ENCODE measurements at regions not wholly inside any gene's neighbourhood (a gene's known extent, or its start where the extent isn't known, plus 50 kb on each side); places are given as distances from the start of the nearest gene placed in this dataset.

DNA sequence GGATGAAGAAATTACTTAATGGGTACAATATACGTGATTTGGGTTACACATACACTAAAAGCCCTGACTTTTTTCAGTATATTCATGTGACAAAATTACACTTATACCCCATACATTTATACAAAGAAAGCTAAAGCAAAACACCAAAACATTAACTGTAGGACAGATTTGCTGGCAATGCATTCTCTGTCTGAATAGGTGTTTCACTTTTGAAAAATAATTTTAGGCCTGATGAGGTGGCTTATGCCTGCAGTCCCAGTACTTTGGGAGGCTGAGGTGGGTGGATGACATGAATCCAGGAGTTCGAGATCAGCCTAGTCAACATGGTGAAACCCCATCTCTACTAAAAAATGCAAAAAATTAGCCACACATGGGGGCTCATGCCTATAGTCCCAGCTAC, 301.5 kb upstream of the FAM98A start:
- no peak overlapping the region for H2AFZ ChIP-seq (ENCODE audit: low read depth, low read length)
- TF ChIP-seq, protein P1, sequence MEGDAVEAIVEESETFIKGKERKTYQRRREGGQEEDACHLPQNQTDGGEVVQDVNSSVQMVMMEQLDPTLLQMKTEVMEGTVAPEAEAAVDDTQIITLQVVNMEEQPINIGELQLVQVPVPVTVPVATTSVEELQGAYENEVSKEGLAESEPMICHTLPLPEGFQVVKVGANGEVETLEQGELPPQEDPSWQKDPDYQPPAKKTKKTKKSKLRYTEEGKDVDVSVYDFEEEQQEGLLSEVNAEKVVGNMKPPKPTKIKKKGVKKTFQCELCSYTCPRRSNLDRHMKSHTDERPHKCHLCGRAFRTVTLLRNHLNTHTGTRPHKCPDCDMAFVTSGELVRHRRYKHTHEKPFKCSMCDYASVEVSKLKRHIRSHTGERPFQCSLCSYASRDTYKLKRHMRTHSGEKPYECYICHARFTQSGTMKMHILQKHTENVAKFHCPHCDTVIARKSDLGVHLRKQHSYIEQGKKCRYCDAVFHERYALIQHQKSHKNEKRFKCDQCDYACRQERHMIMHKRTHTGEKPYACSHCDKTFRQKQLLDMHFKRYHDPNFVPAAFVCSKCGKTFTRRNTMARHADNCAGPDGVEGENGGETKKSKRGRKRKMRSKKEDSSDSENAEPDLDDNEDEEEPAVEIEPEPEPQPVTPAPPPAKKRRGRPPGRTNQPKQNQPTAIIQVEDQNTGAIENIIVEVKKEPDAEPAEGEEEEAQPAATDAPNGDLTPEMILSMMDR (IDR thresholded peaks at IDR 0.05; ENCODE audit: low read depth, low read length): no peak
- no peak for TF ChIP-seq EZH2phosphoT487 (IDR thresholded peaks at IDR 0.05; ENCODE audit: low read depth)
- no peaks in the 10 kb centered on the region for H3K79me2 ChIP-seq (ENCODE audit: low read length)
- no peak overlapping the region for H3K4me2 ChIP-seq (ENCODE audit: low read length)
- H3K27ac ChIP-seq (ENCODE audit: low read length): no peak overlapping the region
- H3K4me3 ChIP-seq (ENCODE audit: low read length): no peak overlapping the region
- H3K27me3 ChIP-seq (ENCODE audit: low read depth, low read length): no peaks in the 10 kb centered on the region
- H4K20me1 ChIP-seq (ENCODE audit: insufficient read depth, low read length): no peaks in the 10 kb centered on the region
- H3K9me3 ChIP-seq (ENCODE audit: insufficient read depth, low read length): no peaks in the 10 kb centered on the region
- H3K4me1 ChIP-seq (ENCODE audit: low read length): no peaks in the 10 kb centered on the region
- H3K36me3 ChIP-seq (replicated peaks; ENCODE audit: low read depth, low read length): no peaks in the 10 kb centered on the region
- no peak overlapping the region for H3K9ac ChIP-seq (ENCODE audit: low read length)

DNA sequence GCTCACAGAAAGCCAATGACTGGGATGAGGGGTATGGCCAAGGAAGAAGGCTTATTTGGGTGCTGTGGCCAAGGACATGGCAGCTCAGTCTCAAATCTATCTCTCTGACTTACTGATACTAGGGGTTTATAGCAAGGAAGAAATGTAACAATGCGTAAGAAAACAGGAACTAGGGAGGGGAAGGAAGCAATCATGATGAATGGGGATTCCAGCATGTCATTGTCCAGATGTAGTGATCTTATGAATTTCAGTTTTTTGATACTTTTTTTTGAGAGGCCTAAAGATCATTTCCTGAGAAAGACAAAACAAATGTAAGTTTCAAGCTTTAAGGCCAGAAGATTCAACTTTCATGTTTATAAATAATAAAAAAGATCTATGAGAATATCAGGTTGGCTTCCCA, 298.6 kb upstream of the FAM98A start:
- no peak overlapping the region for H3K4me3 ChIP-seq (ENCODE audit: low read length)
- H3K9ac ChIP-seq (ENCODE audit: low read length): no peak overlapping the region
- H2AFZ ChIP-seq (ENCODE audit: low read depth, low read length): no peak overlapping the region
- no peak overlapping the region for H3K4me2 ChIP-seq (ENCODE audit: low read length)
- no peaks in the 10 kb centered on the region for H3K27me3 ChIP-seq (ENCODE audit: low read depth, low read length)
- H3K9me3 ChIP-seq (ENCODE audit: insufficient read depth, low read length): no peaks in the 10 kb centered on the region
- no peaks in the 10 kb centered on the region for H3K79me2 ChIP-seq (ENCODE audit: low read length)
- no peak for TF ChIP-seq EZH2phosphoT487 (IDR thresholded peaks at IDR 0.05; ENCODE audit: low read depth)
- TF ChIP-seq, protein P1 (IDR thresholded peaks at IDR 0.05; ENCODE audit: low read depth, low read length): no peak
- no peaks in the 10 kb centered on the region for H4K20me1 ChIP-seq (ENCODE audit: insufficient read depth, low read length)
- H3K27ac ChIP-seq (ENCODE audit: low read length): no peak overlapping the region
- no peaks in the 10 kb centered on the region for H3K36me3 ChIP-seq (replicated peaks; ENCODE audit: low read depth, low read length)
- H3K4me1 ChIP-seq (ENCODE audit: low read length): no peaks in the 10 kb centered on the region

DNA sequence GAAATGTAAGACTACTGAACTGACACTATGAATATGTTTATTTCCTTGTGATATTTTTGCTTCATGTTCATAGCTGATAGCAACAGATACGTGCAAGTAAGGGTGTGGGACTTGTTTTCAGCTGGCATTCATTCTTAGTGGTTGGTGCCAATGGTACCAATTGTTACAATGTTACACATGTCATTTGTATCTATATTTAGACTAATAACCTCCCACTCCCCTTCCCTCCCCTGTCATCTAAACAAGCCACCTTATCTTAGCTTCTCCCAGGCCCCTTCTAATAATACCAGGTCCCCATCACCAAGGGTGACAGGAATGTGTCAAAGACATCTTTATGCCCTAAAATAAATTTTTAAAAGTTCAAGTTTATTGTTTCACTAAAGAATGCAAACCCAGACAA, 294.7 kb upstream of the FAM98A start:
- H3K36me3 ChIP-seq (replicated peaks; ENCODE audit: low read depth, low read length): no peaks in the 10 kb centered on the region
- H3K27ac ChIP-seq (ENCODE audit: low read length): no peak overlapping the region
- no peak for TF ChIP-seq EZH2phosphoT487 (IDR thresholded peaks at IDR 0.05; ENCODE audit: low read depth)
- TF ChIP-seq, protein P1 (IDR thresholded peaks at IDR 0.05; ENCODE audit: low read depth, low read length): no peak
- H4K20me1 ChIP-seq (ENCODE audit: insufficient read depth, low read length): no peaks in the 10 kb centered on the region
- no peak overlapping the region for H3K4me3 ChIP-seq (ENCODE audit: low read length)
- H3K79me2 ChIP-seq (ENCODE audit: low read length): no peaks in the 10 kb centered on the region
- H3K4me1 ChIP-seq (ENCODE audit: low read length): no peaks in the 10 kb centered on the region
- H3K9ac ChIP-seq (ENCODE audit: low read length): no peak overlapping the region
- H2AFZ ChIP-seq (ENCODE audit: low read depth, low read length): no peak overlapping the region
- H3K27me3 ChIP-seq (ENCODE audit: low read depth, low read length): no peaks in the 10 kb centered on the region
- H3K4me2 ChIP-seq (ENCODE audit: low read length): no peak overlapping the region
- H3K9me3 ChIP-seq (ENCODE audit: insufficient read depth, low read length): no peaks in the 10 kb centered on the region

DNA sequence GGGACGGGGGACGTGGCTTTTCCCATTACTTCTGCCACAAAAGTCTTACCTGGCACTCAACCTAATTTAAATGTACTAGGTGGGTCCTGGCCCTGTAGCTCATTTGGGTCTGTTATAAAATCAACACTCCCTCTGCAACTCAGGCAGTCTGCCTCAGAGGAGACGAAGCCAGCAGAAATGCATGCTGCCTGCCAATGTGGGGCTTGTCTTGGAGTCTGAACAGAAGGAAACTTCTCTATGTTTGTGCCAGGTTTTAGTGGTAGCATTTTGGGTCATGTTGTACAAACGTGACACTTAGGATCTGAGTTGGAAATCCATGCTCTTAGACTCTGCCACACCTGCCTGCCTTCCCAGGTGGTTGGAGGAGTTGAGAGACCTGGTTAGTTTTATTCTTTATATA, 292.5 kb upstream of the FAM98A start:
- TF ChIP-seq EZH2phosphoT487 (IDR thresholded peaks at IDR 0.05; ENCODE audit: low read depth): no peak
- TF ChIP-seq, protein P1 (IDR thresholded peaks at IDR 0.05; ENCODE audit: low read depth, low read length): no peak
- Histone ChIP-seq H3K4me3 (ENCODE audit: low read length) (no peak overlapping the region), H2AFZ (ENCODE audit: low read depth, low read length) (no peak overlapping the region), H3K4me2 (ENCODE audit: low read length) (no peak overlapping the region), H3K79me2 (ENCODE audit: low read length) (no peaks in the 10 kb centered on the region), H4K20me1 (ENCODE audit: insufficient read depth, low read length) (no peaks in the 10 kb centered on the region), H3K9me3 (ENCODE audit: insufficient read depth, low read length) (no peaks in the 10 kb centered on the region), H3K27ac (ENCODE audit: low read length) (no peak overlapping the region), H3K36me3 (replicated peaks; ENCODE audit: low read depth, low read length) (peaks cover 3% of the 10 kb centered on the region), H3K9ac (ENCODE audit: low read length) (no peak overlapping the region), H3K27me3 (ENCODE audit: low read depth, low read length) (no peaks in the 10 kb centered on the region), H3K4me1 (ENCODE audit: low read length) (no peaks in the 10 kb centered on the region)

Measured in OCI-LY3 (cell line).